ENCODE measurements at regions not wholly inside any gene's neighbourhood (a gene's known extent, or its start where the extent isn't known, plus 50 kb on each side); places are given as distances from the start of the nearest gene placed in this dataset.

- TF ChIP-seq ZNF462 (CRISPR knock-in tag; IDR thresholded peaks at IDR 0.05) (no peak), POLR2AphosphoS5 (IDR thresholded peaks at IDR 0.05; ENCODE audit: low read depth) (no peak), CTCF (conservative IDR thresholded peaks at IDR 0.05; ENCODE audit: low read depth in 2 of 2) (no peak)
Observed at GRCh38 chr18:11502368-11502767, 107.0 kb upstream of the SLC35G4 start (continued).

- Histone ChIP-seq H3K4me2 (no peak overlapping the region), H3K27ac (ENCODE audit: low read depth) (no peak overlapping the region), H3K36me3 (ENCODE audit: insufficient read depth) (no peaks in the 10 kb centered on the region), H3K9me2 (ENCODE audit: insufficient read depth) (peaks cover 22% of the 10 kb centered on the region), H3F3A (replicated peaks; ENCODE audit: low read depth) (no peaks in the 10 kb centered on the region), H3K27me3 (ENCODE audit: insufficient read depth) (no peaks in the 10 kb centered on the region), H3K4me3 (no peak overlapping the region), H3K79me2 (replicated peaks; ENCODE audit: insufficient read depth) (no peaks in the 10 kb centered on the region), H2AFZ (no peak overlapping the region), H4K20me1 (replicated peaks; ENCODE audit: insufficient read depth) (no peaks in the 10 kb centered on the region), H3K4me1 (ENCODE audit: insufficient read depth) (no peaks in the 10 kb centered on the region)
- ATAC-seq (no peak), DNase-seq (ENCODE audit: low spot score) (no peak)
- Mint-ChIP-seq H3K9me3 (no peaks in the 10 kb centered on the region), H3K27ac (no peak overlapping the region), H3K36me3 (ENCODE audit: low read depth) (no peaks in the 10 kb centered on the region), H3K4me3 (no peak overlapping the region), H3K4me1 (no peaks in the 10 kb centered on the region), H3K27me3 (ENCODE audit: insufficient read depth, low read depth, poor library complexity) (peaks cover 8% of the 10 kb centered on the region)
- TF ChIP-seq REST (IDR thresholded peaks at IDR 0.05; ENCODE audit: unreplicated experiment) = no peak
- TF ChIP-seq ETS1 (IDR thresholded peaks at IDR 0.05) = no peak
- TF ChIP-seq EZH2 (IDR thresholded peaks at IDR 0.05; ENCODE audit: low read depth, unreplicated experiment) = no peak
- no peak for TF ChIP-seq STAT1 (IDR thresholded peaks at IDR 0.05; ENCODE audit: unreplicated experiment)
- no peak for TF ChIP-seq JUNB (IDR thresholded peaks at IDR 0.05; ENCODE audit: unreplicated experiment)
- TF ChIP-seq NANOG (IDR thresholded peaks at IDR 0.05; ENCODE audit: borderline replicate concordance) = no peak
- TF ChIP-seq EZH2phosphoT487 (IDR thresholded peaks at IDR 0.05; ENCODE audit: unreplicated experiment) = no peak
- no peak for TF ChIP-seq ZNF114 (CRISPR knock-in tag; IDR thresholded peaks at IDR 0.05)
- no peak for TF ChIP-seq POLR2AphosphoS5 (IDR thresholded peaks at IDR 0.05; ENCODE audit: low read depth)
- no peak for TF ChIP-seq ZNF331 (CRISPR knock-in tag; IDR thresholded peaks at IDR 0.05; ENCODE audit: low read depth)
- no peak for TF ChIP-seq CREB1 (CRISPR knock-in tag; IDR thresholded peaks at IDR 0.05; ENCODE audit: low read depth)
Observed at GRCh38 chr18:11501352-11501751, 108.0 kb upstream of the SLC35G4 start.
